Nucleus accumbens (tissue), 56 donors: ENCODE measurements at regions not wholly inside any gene's neighbourhood (a gene's known extent, or its start where the extent isn't known, plus 50 kb on each side); places are given as distances from the start of the nearest gene placed in this dataset.

Source experiments
- DNase-seq, 56 donors: peaks; one replicate each; lab custom pipeline; 2025; lab: John Stamatoyannopoulos, UW

DNA sequence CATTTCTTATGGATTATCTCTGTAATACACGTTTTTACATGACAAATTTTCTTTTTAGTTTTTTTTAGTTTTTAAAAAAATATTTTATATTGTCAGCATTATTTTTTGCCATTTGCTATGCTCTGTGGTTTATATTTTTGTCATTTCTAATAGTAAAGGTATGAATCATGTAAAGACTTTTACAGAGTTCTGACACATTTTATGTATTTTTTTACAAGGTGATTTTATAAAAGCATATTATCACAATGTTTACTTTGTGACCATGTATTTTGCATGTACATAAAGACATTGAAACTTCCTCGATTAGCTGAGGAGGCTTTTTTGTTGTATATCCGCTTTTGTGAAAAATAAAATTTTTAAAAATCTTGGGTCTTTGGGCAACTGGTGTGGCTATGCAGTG lies 1705.1 kb downstream of the PCDH7 start:
- DNase-seq: no peak

DNA sequence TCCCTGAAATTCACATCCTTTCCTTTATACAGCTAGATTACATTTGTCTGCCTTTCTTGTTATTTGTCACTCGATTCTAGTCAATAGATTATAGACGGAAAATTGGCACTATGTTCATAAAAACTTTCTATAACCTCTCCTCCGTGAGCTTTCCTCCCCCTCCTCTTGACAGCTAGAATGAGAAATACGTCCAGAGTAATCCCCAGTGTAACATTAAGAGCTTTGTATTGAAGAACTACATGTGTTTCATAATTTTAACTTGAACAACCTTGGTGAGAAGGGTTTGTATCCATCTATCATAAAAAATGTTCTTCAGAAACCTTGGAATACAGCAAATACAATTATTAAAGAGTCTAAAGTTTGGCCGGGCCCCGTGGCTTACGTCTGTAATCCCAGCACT lies 1707.4 kb downstream of the PCDH7 start:
- no peak for DNase-seq

DNA sequence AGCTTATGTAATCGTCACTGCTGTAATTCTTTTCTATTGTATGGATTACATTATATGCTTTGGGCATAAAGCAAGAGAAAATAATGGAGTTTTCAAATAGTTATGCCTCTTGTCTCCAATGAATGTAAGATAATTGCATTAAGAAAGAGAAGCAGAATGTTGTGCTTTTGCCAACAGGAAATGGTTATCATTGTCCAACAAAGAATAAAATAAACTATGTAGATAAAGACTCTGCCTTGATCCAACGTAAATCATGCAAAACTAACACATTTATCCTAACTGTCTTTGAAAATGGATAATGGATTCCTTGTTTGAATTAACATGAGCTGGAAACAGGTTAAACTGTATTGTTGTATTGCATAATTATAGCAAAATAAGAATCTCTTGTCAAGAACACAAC lies 1709.0 kb downstream of the PCDH7 start:
- no peak for DNase-seq

DNA sequence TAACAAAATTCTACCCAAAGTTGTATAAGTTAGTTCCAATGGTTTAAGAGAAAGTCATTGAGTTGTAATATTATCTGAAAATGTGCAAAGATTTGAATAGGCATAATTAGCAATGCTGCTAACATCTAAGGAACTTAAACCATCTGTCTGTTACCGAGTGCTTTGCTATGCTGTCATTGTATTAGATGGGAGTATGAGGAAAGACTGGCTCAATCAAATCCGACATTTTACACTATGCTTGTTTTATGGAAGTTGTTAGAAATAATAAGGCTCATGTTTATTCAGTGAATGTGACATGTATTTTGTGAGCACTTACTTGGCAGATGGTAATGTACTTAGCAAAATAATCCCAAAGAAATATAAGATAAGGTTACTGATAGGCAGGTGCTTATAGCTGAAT lies 1715.1 kb downstream of the PCDH7 start:
- DNase-seq: no peak

DNA sequence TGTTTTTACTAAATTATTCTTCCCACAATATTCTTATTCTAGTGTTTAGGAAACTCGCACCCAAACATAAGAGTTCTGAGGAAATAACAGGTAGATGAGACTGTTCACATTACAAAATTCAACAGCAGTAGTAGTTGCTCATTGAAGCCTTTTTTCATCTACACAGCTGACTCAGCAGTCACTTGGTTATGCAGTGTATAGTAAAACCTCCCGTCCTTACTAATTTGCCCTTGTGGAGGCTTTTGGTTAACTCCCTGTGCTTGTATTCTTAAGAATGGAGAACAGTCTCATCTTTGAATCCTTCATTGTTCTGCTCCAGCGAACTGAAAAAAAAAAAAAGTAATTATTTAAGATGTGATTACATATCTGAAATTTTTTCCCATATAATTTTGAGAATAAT lies 1716.6 kb downstream of the PCDH7 start:
- DNase-seq: no peak

- DNase-seq: no peak
These were observed 1720.2 kb downstream of the PCDH7 start for GRCh38 chr4:32440391-32440790.

DNA sequence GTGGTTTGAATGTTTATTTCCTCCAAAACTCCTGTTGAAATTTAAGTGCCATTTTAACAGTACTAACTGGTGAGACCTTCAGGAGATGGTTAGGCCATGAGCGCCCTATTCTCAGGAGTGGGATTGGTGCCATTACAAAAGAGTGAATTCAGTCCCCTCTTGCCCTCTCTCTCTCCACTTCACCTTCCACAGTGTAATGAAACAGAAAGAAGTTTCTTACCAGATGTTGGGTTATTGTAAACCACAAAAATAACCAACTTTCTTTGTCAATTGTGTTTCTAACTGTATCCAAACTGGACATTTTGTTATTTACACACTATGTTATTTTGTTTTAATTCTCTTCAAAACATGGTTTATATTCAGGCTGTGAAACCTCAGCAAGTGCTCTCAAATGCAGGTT lies 1734.3 kb downstream of the PCDH7 start:
- DNase-seq: no peak

GRCh38 chr4:32455231-32455630 lies 1735.1 kb downstream of the PCDH7 start:
- DNase-seq: no peak

DNA sequence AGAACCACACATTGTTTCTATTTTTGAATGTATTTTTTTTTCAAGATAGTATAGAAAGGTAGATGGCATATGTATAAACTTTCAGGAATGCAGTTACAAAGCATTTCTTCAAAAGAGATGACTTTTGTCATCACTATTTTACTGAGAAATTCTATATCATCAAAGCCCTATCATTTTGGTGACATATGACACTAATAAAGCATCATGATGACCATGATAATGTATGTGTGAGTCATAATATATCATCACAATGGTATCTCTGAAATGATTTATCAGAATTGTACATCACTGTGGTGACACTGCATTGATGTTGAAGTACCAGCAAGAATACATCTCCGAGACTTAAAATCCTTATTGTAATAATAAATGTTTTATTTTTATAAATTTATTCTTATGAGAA lies 1740.8 kb downstream of the PCDH7 start:
- no peak for DNase-seq

GRCh38 chr4:32462944-32463343 lies 1742.8 kb downstream of the PCDH7 start:
- DNase-seq: no peak

GRCh38 chr4:32470087-32470585 lies 1750.0 kb downstream of the PCDH7 start:
- no peak for DNase-seq

- no peak for DNase-seq
These were observed 1752.7 kb downstream of the PCDH7 start for GRCh38 chr4:32472918-32473317.

- no peak for DNase-seq
These were observed 1755.5 kb downstream of the PCDH7 start for GRCh38 chr4:32475710-32476109.

- no peak for DNase-seq
These were observed 1757.3 kb downstream of the PCDH7 start for GRCh38 chr4:32477518-32477917.

- peak in 17 of 56 donors; percentile 1 to 56 (median 15) for DNase-seq
These were observed 1765.8 kb downstream of the PCDH7 start for GRCh38 chr4:32485956-32486355.

- DNase-seq: no peak
These were observed 1768.5 kb downstream of the PCDH7 start for GRCh38 chr4:32488690-32489089.

GRCh38 chr4:32499171-32499570 lies 1779.0 kb downstream of the PCDH7 start:
- no peak for DNase-seq

DNA sequence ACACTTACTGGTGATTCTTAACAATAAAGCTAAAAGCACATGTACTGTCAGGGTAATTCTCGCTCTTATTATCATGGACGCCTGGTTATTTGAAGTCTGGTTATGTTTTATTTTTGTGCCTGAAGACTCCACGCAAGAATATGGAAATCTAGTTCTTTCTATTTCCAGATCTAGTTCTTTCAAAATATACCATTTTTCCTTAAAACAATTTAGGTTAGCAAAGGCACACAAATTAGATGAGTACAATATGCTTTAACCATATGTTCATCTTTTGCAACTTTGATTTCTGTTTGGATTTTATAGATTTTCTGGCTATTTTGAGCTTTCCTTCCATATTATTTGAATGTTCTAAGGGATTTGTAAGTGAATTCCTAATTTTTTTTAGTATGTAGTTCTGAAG lies 1783.1 kb downstream of the PCDH7 start:
- DNase-seq: no peak

GRCh38 chr4:32506067-32506466 lies 1785.9 kb downstream of the PCDH7 start:
- no peak for DNase-seq

- no peak for DNase-seq
These were observed 1798.9 kb downstream of the PCDH7 start for GRCh38 chr4:32519060-32519459.

DNA sequence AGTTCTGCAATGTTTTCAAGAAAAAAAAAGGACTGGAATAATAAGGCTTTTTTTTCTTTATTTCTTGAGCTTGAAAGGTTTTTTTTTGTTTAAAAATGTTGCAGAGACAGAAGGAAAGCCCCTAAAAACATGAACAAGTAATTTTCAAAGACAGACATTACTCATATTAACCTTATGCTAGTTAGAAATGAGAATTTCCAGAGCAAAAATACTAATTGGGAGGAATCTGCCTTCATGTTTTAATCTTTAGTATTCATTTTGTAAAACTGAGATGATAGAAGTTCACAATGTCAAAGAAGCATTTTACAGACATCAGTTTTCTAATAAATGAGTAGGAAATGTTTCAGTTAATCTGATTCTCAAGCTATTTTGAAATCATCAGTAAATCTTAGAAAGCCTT lies 1805.3 kb downstream of the PCDH7 start:
- no peak for DNase-seq

DNA sequence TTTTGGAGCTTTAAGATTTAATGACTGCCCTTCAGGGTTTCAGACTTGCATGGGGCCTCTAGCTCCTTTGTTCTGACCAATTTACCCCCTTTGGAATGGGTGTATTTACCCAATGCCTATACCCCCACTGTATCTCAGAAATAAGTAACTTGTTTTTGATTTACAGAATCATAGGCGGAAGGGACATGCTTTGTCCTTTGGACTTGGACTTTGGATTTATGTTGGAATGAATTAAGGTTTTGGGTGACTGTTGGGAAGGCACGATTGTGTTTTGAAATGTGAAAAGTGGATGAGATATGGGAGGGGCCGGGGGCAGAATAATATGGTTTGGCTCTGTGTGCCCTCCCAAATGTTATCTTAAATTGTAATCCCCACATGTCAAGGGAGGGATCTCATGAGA lies 1824.7 kb downstream of the PCDH7 start:
- no peak for DNase-seq

DNA sequence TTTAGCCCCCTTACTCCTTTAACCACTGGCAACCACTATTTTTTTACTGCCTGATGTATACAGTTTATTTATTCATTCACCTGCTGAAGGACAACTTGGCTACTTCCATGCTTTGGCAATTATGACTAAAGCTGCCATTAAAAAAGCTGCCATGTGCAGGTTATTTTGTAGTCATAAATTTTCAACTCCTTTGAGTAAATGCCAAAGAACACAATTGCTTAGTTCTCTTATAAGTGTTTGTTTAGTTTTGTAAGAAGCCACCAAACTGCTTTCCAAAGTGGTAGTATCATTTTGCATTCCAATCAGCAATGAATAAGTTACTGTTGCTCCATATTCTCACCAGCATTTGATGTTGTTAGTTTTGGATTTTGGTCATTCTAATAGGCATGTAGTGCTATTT lies 1831.8 kb downstream of the PCDH7 start:
- no peak for DNase-seq

DNA sequence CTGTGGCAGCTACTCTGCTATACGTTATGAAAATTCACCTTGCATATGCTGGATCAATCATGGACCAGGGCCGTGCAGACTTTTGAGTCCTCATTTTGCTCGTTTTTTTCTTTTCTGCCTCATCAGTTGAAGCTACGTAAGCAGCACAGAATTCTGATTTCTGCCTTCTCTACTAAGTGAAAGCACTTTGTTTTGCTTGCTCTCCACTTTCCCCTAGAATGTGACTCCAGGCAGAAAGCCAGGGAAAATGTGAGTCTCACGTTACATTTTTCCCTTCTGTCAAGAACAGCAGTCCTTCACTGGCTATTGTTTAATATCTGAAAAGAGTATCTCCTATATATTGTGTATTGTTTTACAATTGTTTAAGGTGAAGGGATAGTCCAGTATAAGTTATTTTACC lies 1840.1 kb downstream of the PCDH7 start:
- no peak for DNase-seq
